GM18868 (cell line): ENCODE measurements at regions not wholly inside any gene's neighbourhood (a gene's known extent, or its start where the extent isn't known, plus 50 kb on each side); places are given as distances from the start of the nearest gene placed in this dataset.
"Not testable (repeated sequence)": the region's sequence is repeated elsewhere in the genome, so short reads cannot be mapped to it uniquely, and the experiment has no call there.

Experiments
- ATAC-seq: cut with Tn5 transposase; IDR thresholded peaks from one replicate; pipeline ENCODE4 v1.9.1; 2021; ENCODE audit warnings: mild to moderate bottlenecking, moderate library complexity; ENCODE audit not compliant: unreplicated experiment

- ATAC-seq, result no peak
Measured at GRCh38 chr14:81584495-81584894, 50.8 kb upstream of the SEL1L start.

- no peak for ATAC-seq
Measured at GRCh38 chr14:81589381-81590065, 55.9 kb upstream of the SEL1L start.

- ATAC-seq, result no peak
Measured at GRCh38 chr14:81591266-81591665, 57.6 kb upstream of the SEL1L start.

GRCh38 chr14:81594012-81594411 is 60.4 kb upstream of the SEL1L start:
- no peak for ATAC-seq

- no peak for ATAC-seq
Measured at GRCh38 chr14:81605660-81606059, 72.0 kb upstream of the SEL1L start.

- no peak for ATAC-seq
Measured at GRCh38 chr14:81613341-81614045, 79.8 kb upstream of the SEL1L start.

GRCh38 chr14:81614302-81614701 is 80.6 kb upstream of the SEL1L start:
- ATAC-seq, result not testable (repeated sequence)

GRCh38 chr14:81618695-81619094 is 85.0 kb upstream of the SEL1L start:
- ATAC-seq, result no peak

- no peak for ATAC-seq
Measured at GRCh38 chr14:81619816-81620215, 86.2 kb upstream of the SEL1L start.

GRCh38 chr14:81623771-81624396 is 90.2 kb upstream of the SEL1L start:
- not testable (repeated sequence) for ATAC-seq

- ATAC-seq, result peak; percentile 63
Measured at GRCh38 chr14:81625343-81625742, 91.7 kb upstream of the SEL1L start.

GRCh38 chr14:81632157-81632556 is 98.5 kb upstream of the SEL1L start:
- ATAC-seq, result no peak

- ATAC-seq, result no peak
Measured at GRCh38 chr14:81633496-81633895, 99.8 kb upstream of the SEL1L start.

GRCh38 chr14:81637639-81638038 is 104.0 kb upstream of the SEL1L start:
- ATAC-seq, result no peak

GRCh38 chr14:81638656-81639280 is 105.1 kb upstream of the SEL1L start:
- no peak for ATAC-seq

- ATAC-seq, result no peak
Measured at GRCh38 chr14:81653626-81654025, 120.0 kb upstream of the SEL1L start.

- ATAC-seq, result no peak
Measured at GRCh38 chr14:81655423-81656314, 122.0 kb upstream of the SEL1L start.

- no peak for ATAC-seq
Measured at GRCh38 chr14:81656811-81657210, 123.2 kb upstream of the SEL1L start.

- ATAC-seq, result no peak
Measured at GRCh38 chr14:81662066-81662465, 128.4 kb upstream of the SEL1L start.

GRCh38 chr14:81662570-81663197 is 129.0 kb upstream of the SEL1L start:
- no peak for ATAC-seq
